ENCODE measurements at regions not wholly inside any gene's neighbourhood (a gene's known extent, or its start where the extent isn't known, plus 50 kb on each side); places are given as distances from the start of the nearest gene placed in this dataset.

GRCh38 chr4:66376921-66377320, 706.6 kb upstream of the EPHA5 start:
- no peak for TF ChIP-seq CTCF (IDR thresholded peaks at IDR 0.05)
- no peak for TF ChIP-seq USF2 (IDR thresholded peaks at IDR 0.05; ENCODE audit: borderline replicate concordance, low read depth, low read length)
- no peak for TF ChIP-seq MAX (IDR thresholded peaks at IDR 0.05; ENCODE audit: low read depth)
- no peak for TF ChIP-seq SMC3 (IDR thresholded peaks at IDR 0.05; ENCODE audit: low read depth, low read length)
- TF ChIP-seq GATA2 (CRISPR knock-in tag; IDR thresholded peaks at IDR 0.05), result no peak
- no peak for TF ChIP-seq YY1 (IDR thresholded peaks at IDR 0.05; ENCODE audit: low read depth)
- TF ChIP-seq POLR2AphosphoS5 (IDR thresholded peaks at IDR 0.05; ENCODE audit: low read depth, low read length), result no peak
- no peak for TF ChIP-seq EZH2phosphoT487 (IDR thresholded peaks at IDR 0.05; ENCODE audit: borderline replicate concordance, low read depth)
- TF ChIP-seq RCOR1 (IDR thresholded peaks at IDR 0.05; ENCODE audit: low read length), result no peak
- TF ChIP-seq MXI1 (IDR thresholded peaks at IDR 0.05; ENCODE audit: low read depth, low read length), result no peak

Measured in SK-N-SH (cell line).